ENCODE measurements at regions not wholly inside any gene's neighbourhood (a gene's known extent, or its start where the extent isn't known, plus 50 kb on each side); places are given as distances from the start of the nearest gene placed in this dataset.
A peak's percentile ranks its signal among the peaks of the same experiment; 100 is the strongest.

- 85% methylated on average over 3 of the region's 3 CpGs for WGBS
- H3K27me3 ChIP-seq: no peaks in the 10 kb centered on the region
Measured at GRCh38 chr15:26214290-26214689, 351.2 kb upstream of the ATP10A start.

GRCh38 chr15:26213427-26213826 lies 350.3 kb upstream of the ATP10A start:
- Histone ChIP-seq H3K4me1 (no peaks in the 10 kb centered on the region), H3K36me3 (no peaks in the 10 kb centered on the region), H3K27me3 (no peaks in the 10 kb centered on the region), H3K4me3 (no peak overlapping the region), H3K27ac (replicated peaks in 1 of 4) (no peak overlapping the region), H3K9me3 (peaks cover 0 to 3% (median 0%) of the 10 kb centered on the region in 4 donors)
- intact Hi-C loops (cut with DNase I): no loop called here
- TF ChIP-seq POLR2A (IDR thresholded peaks at IDR 0.05; ENCODE audit: low read depth): no peak
- TF ChIP-seq EP300 (IDR thresholded peaks at IDR 0.05): no peak
- TF ChIP-seq CTCF (IDR thresholded peaks at IDR 0.05): no peak
- no peak for TF ChIP-seq POLR2AphosphoS5 (IDR thresholded peaks at IDR 0.05)
- WGBS: 91% methylated on average over 2 of the region's 2 CpGs
- DNase-seq (ENCODE audit: extremely low spot score): no peak

More at GRCh38 chr15:26214290-26214689, 351.2 kb upstream of the ATP10A start:
- H3K36me3 ChIP-seq: no peaks in the 10 kb centered on the region
- no peaks in the 10 kb centered on the region for H3K4me1 ChIP-seq
- TF ChIP-seq EP300 (IDR thresholded peaks at IDR 0.05): no peak
- no peak for TF ChIP-seq POLR2AphosphoS5 (IDR thresholded peaks at IDR 0.05)
- no peak for TF ChIP-seq POLR2A (IDR thresholded peaks at IDR 0.05; ENCODE audit: low read depth)
- TF ChIP-seq CTCF (IDR thresholded peaks at IDR 0.05): no peak
- no peak overlapping the region for H3K27ac ChIP-seq (replicated peaks in 1 of 4)
- peaks cover 0 to 3% (median 0%) of the 10 kb centered on the region in 4 donors for H3K9me3 ChIP-seq
- H3K4me3 ChIP-seq: no peak overlapping the region
- DNase-seq (ENCODE audit: extremely low spot score): no peak
- intact Hi-C loops (cut with DNase I): no loop called here

GRCh38 chr15:26212109-26212508 lies 349.0 kb upstream of the ATP10A start:
- Histone ChIP-seq H3K9me3 (peaks cover 0 to 3% (median 0%) of the 10 kb centered on the region in 4 donors), H3K4me1 (no peaks in the 10 kb centered on the region), H3K27me3 (no peaks in the 10 kb centered on the region), H3K36me3 (no peaks in the 10 kb centered on the region), H3K27ac (replicated peaks in 1 of 4) (no peak overlapping the region), H3K4me3 (no peak overlapping the region)
- 71% methylated on average over 1 of the region's 1 CpG for WGBS
- intact Hi-C loops (cut with DNase I): no loop called here
- no peak for DNase-seq (ENCODE audit: extremely low spot score)
- TF ChIP-seq EP300 (IDR thresholded peaks at IDR 0.05) (no peak), CTCF (IDR thresholded peaks at IDR 0.05) (no peak), POLR2A (IDR thresholded peaks at IDR 0.05; ENCODE audit: low read depth) (no peak), POLR2AphosphoS5 (IDR thresholded peaks at IDR 0.05) (no peak)

GRCh38 chr15:26210980-26211379 lies 347.9 kb upstream of the ATP10A start:
- H3K4me3 ChIP-seq: no peak overlapping the region
- intact Hi-C loops (cut with DNase I): no loop called here
- whole genome bisulfite sequencing: 71% methylated on average over 3 of the region's 3 CpGs
- no peak for DNase-seq (ENCODE audit: extremely low spot score)
- no peaks in the 10 kb centered on the region for H3K27me3 ChIP-seq
- no peaks in the 10 kb centered on the region for H3K36me3 ChIP-seq
- H3K4me1 ChIP-seq: no peaks in the 10 kb centered on the region
- H3K9me3 ChIP-seq: peaks cover 0 to 3% (median 0%) of the 10 kb centered on the region in 4 donors
- no peak for TF ChIP-seq EP300 (IDR thresholded peaks at IDR 0.05)
- no peak for TF ChIP-seq POLR2A (IDR thresholded peaks at IDR 0.05; ENCODE audit: low read depth)
- no peak for TF ChIP-seq CTCF (IDR thresholded peaks at IDR 0.05)
- no peak for TF ChIP-seq POLR2AphosphoS5 (IDR thresholded peaks at IDR 0.05)
- no peak overlapping the region for H3K27ac ChIP-seq (replicated peaks in 1 of 4)

GRCh38 chr15:26201177-26201858 lies 338.2 kb upstream of the ATP10A start:
- intact Hi-C loops (cut with DNase I): no loop called here
- Histone ChIP-seq H3K9me3 (no peaks in the 10 kb centered on the region), H3K4me3 (no peak overlapping the region), H3K36me3 (no peaks in the 10 kb centered on the region), H3K27ac (replicated peaks in 1 of 4) (no peak overlapping the region), H3K27me3 (no peaks in the 10 kb centered on the region), H3K4me1 (no peaks in the 10 kb centered on the region)
- peak; percentile 60 for DNase-seq (ENCODE audit: extremely low spot score)
- WGBS: 78% methylated on average over 9 of the region's 9 CpGs
- TF ChIP-seq POLR2AphosphoS5 (IDR thresholded peaks at IDR 0.05): no peak
- no peak for TF ChIP-seq CTCF (IDR thresholded peaks at IDR 0.05)
- no peak for TF ChIP-seq POLR2A (IDR thresholded peaks at IDR 0.05; ENCODE audit: low read depth)
- TF ChIP-seq EP300 (IDR thresholded peaks at IDR 0.05): no peak
